NCI-H128 (cell line): ENCODE measurements at regions not wholly inside any gene's neighbourhood (a gene's known extent, or its start where the extent isn't known, plus 50 kb on each side); places are given as distances from the start of the nearest gene placed in this dataset.

Experiments used
- DNase-seq: peaks from one replicate; lab custom pipeline; 2025; ENCODE audit not compliant: unreplicated experiment; lab: John Stamatoyannopoulos, UW

DNA sequence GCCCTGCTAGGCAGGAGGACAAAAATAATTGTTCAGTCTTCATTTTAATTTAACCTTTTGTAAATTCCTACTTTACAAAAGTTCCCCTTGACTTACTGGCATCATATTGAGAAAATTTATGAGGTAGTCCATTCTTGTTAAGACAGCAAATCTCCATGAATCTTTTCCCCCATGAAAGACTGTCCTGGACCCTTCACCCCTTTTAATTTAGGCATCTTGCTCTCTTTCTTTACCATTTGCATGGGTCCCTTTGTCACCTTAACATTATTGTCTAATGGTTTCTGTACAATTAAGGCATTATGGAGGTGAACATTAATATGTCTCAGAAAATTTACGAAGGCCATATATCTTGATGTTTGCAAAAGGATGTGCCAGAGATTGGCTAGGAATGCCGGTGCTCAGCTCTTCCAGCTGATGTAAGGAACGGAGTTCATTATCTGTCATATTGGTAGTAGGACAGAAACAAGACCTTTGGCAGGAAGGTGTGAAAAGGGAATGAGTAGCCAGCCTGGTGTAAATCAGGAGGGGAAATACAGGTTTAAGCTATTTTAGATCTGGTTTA lies 382.8 kb upstream of the TSHZ2 start:
- DNase-seq = no peak

- no peak for DNase-seq
Measured at GRCh38 chr20:52586660-52587059, 385.5 kb upstream of the TSHZ2 start.

- DNase-seq = no peak
Measured at GRCh38 chr20:52585333-52585732, 386.8 kb upstream of the TSHZ2 start.

GRCh38 chr20:52578559-52578958 lies 387.0 kb upstream of the ZFP64 start:
- DNase-seq = no peak

DNA sequence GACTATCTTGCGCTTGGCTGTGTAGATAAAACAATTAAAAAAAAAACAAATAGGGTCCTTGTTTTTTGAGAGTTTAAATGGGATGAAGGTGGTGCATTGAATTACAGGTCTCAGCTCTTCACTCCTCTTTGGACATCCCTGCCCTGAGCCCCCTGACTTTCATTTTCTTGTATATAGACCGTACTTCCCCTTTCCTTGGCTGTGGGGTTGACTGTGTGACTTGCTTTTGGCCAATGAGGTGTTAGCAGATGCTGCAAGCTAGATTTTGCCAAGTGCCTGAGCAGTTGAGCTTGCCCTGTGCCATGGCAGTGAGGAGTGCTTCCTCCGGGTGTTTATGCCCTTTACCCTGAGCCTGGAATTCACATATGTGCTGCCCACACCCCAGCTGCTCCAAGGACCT lies 386.1 kb upstream of the ZFP64 start:
- no peak for DNase-seq

DNA sequence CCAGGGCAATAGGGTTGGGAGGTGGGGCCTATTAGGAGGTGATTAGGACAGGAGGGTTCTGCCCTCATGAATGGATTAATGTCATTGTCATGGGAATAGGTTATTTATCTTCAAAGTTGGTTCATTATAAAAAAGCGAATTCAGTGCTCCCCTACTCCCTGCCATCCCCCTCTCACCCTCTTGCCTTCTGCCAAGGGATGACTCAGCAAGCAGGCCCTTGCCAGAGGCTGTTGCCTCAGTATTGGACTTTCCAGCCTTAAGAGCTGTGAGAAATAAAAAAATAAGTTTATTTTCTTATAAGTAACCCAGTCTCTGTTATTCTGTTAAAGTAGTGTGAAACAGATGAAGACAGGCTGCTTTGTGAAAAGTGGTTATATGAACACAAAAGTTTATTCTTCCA lies 381.1 kb upstream of the ZFP64 start:
- DNase-seq = no peak

DNA sequence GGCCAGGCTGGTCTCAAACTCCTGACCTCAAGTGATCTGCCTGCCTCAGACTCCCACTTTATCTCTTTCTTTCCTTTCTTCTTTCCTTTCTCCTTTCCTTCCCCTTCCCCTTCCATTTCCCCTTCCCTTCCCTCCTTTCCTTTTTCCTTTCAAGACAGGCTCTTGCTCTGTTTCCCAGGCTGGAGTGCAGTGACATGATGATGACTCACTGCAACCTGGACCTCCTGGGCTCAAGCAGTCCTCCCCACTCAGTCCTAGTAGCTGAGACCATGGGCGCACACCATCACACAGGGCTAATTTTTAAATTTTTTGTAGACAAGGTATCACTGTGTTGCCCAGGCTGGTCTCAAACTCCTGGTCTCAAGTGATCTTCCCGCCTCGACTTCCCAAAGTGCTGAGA lies 377.6 kb upstream of the ZFP64 start:
- DNase-seq = no peak

DNA sequence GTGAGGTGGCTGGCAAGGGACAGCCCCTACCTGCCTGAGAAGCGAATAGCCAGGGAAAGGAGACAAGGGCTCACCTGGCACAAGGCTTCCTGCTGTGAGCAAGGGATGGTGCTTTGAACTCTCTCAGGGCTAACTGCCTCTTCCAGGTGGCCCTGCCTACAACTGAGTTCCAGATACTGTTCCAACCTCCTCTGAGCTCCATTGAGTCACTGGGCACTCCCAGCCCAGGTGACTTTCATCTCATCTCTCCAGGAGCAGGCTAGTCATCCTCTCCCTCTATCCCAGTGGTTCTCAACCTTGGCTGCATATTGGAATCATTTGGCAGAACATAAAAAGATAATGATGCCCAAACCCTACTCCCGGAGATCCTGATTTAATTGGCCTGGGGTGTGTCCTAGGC lies 374.0 kb upstream of the ZFP64 start:
- no peak for DNase-seq

GRCh38 chr20:52564594-52564993 lies 373.0 kb upstream of the ZFP64 start:
- DNase-seq = no peak

DNA sequence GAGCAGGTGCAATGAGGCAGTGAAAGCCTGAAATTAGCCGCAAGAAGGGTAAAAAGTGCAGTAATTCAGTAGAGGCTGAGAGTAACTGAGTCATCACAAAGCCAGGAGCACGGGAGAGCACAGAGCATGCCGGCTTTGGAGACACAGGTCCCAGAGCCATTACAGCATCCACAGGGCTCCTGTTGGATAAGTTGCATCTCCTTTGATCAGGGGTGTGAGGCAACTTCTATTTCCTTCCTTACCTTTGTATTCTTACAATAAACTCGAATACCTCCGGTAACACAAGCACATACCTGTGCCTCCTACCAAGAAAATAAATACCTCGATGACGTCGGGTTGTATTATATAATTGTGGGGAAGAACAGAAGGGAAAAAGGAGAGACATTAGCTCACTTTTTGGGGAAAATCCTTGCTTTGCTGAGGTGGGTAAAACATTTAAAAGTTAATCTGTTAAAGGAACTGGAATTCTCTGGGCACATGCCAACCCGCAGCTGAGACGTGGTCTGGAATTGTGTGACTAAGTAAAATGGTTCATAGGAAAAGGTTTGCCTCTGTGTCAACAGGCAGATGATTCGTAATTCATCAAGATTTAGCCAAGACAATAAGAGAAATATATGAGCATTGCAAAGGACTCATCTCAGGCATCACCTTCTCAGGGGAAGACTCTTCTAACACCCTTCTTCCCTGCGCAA lies 360.7 kb upstream of the ZFP64 start:
- DNase-seq = no peak

DNA sequence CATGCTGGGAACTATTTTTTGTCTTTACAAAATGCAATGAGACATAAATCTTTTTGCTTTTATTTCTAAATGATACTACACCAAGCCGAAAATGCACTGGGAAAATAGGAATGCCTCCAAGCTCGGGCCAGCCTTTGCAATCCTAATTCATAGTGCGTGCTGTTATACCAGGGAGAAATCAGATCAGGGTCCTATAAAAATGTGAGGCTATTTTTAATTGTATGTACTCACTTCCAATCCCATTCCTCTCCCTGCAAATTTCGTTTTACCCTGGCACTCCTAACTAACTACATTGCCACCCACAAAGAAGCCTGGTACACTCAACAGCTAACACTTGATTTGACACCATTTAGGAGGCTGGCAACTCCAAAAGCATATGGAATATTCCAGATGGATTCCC lies 350.6 kb upstream of the ZFP64 start:
- no peak for DNase-seq

GRCh38 chr20:52540509-52540908 lies 348.9 kb upstream of the ZFP64 start:
- no peak for DNase-seq

GRCh38 chr20:52539891-52540290 lies 348.3 kb upstream of the ZFP64 start:
- DNase-seq = no peak

- no peak for DNase-seq
Measured at GRCh38 chr20:52536841-52537400, 345.3 kb upstream of the ZFP64 start.

DNA sequence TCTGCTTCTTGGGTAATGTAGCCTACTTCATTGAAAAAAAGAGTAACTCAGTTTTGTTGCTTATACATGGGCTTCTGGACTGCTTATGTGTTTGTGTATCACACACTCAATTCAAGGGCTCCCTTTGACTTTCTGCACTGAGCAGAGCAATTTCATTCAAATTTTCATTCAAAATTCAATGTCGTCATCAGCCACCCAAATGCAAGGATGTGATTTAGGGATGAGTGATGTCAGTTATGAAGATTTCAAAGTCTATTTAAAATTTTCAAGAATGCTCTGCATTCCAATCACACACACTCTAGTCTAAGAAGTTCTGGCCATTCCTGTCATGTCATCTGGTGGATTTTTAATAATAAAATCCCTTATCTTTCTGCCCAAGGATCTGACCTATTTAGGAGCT lies 344.5 kb upstream of the ZFP64 start:
- no peak for DNase-seq

DNA sequence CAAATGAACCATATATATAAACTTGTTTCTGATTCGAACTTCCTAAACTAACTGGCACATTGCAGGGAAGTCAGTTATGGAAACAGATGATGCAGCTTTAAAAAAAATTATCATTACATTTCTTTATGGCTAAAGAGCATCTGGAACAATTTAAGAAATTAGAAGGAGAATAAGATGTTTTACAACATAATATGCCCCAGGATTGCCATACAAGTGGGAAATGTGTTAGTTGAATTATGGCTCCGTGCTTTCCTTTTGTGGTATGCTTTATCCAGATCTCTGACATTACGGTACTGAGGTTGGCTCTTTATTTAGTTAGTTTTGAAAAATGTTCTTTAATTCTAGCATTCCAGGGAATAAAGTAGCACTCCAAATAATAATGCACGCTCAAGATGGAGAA lies 343.0 kb upstream of the ZFP64 start:
- DNase-seq = no peak

DNA sequence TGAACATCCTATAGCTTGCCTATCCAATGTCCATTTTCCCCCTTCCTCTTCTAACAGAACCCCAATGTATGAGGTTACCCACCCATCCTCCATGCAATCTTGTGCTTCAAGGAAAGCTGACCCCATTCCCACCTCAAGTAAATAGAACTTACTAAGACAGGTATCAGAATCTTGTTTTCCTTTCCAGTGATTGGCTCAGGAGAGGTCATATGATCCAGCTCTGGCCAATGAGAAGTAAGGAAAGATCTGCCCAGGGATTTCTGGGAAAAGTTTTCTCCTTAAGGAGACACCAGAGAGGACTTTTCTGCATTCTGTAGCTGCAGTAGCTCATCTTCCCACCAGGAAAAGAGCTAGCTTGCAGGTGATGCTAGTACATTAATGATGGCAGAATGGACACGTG lies 341.8 kb upstream of the ZFP64 start:
- no peak for DNase-seq

GRCh38 chr20:52532674-52533073 lies 341.1 kb upstream of the ZFP64 start:
- no peak for DNase-seq

DNA sequence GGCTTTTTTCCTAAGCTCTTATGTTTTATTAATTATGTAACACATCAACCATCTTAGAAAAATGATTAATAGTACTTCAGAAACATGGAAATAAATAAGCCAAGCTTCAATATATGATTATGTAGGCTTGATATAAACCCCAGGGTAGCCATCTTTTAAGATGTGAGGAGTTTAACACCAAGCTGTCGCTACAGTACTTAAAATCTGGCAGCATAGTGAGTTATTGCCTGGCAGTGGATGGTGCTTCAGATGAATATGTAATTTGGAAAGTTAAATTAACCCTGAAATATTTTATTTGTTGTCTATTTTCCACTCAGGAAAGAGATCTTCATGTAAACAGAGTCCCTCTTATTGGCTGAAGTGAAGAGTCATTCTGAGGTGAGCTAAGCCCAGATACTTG lies 339.0 kb upstream of the ZFP64 start:
- DNase-seq = no peak

DNA sequence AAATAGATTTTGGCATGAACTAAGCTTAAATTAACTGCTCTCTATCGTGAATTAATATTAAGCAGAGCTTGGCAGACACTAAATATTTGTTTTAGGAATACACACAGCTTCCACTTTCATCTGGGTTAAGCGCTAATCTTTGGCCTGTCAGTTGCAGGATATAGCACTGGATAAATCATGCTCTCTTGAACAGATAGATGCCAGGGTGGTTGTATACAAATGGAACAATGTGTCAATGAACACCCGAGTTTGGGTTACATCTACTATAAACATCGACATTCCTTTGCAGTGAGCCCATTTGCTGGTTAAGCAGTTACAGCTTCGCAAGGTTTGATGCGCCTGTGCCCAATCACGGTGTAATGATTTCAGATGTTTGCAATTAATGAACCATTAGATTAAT lies 338.2 kb upstream of the ZFP64 start:
- DNase-seq = no peak

DNA sequence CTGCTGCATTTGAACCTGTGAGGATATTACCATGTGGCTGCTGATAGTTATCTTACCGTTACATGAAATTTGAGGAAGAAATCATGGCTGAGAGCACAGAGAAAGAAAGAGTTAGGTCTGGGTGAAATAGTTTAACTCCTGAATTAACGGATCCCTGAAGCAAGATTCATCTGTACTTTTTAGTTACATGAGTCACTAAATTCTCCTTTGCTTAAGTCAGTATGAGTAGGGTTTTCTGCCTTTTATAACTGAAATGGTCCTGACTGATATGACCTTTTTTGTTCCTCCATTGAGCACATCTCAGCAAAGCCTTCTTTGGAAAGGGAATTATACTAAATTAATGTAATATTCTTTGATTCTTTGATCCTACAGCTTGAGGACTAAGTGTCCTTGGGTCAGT lies 333.3 kb upstream of the ZFP64 start:
- no peak for DNase-seq

DNA sequence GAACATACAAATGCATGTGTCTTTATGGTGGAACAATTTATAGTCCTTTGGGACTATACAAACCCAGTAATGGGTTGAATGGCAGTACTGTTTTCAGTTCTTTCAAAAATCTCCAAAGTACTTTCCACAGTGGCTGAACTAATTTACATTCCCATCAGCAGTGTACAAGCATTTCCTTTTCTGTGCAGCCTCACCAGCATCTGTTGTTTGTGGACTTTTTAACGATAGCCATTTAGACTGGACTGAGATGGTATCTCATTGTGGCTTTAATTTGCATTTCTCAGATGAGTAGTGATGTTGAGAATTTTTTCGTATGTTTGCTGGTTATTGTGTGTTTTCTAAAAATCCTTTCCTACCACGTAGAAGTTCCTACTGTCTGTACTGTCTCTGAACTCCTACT lies 327.2 kb upstream of the ZFP64 start:
- no peak for DNase-seq

DNA sequence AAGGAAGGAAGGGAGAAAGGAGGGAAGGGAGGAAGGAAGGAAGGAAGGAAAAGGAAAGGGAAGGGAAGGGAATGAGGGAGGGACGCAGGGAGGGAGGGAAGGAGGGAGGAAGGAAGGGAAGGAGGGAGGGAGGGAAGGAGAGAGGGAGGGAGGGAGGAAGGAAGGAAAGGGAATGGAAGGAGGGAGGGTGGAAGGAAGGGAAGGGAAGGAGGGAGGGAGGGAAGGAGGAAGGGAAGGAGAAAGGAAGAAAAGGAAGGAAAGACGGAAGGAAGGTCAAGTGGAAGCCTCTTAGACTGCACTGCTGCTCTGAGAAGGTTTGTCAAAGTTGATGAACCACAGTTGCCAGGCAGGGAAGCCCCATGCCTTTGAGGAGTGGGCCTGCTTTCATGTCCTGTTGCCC lies 324.3 kb upstream of the ZFP64 start:
- no peak for DNase-seq
